HG03175 (cell line): ENCODE measurements at regions not wholly inside any gene's neighbourhood (a gene's known extent, or its start where the extent isn't known, plus 50 kb on each side); places are given as distances from the start of the nearest gene placed in this dataset.
"Not testable (repeated sequence)": the region's sequence is repeated elsewhere in the genome, so short reads cannot be mapped to it uniquely, and the experiment has no call there.

Experiments
- ATAC-seq: cut with Tn5 transposase; IDR thresholded peaks from one replicate; pipeline ENCODE4 v1.9.1; 2021; ENCODE audit warnings: mild to moderate bottlenecking, moderate library complexity; ENCODE audit not compliant: unreplicated experiment

- no peak for ATAC-seq
Observed at GRCh38 chr7:81298951-81299666, 380.3 kb upstream of the SEMA3C start.

GRCh38 chr7:81297317-81297716, 378.5 kb upstream of the SEMA3C start:
- ATAC-seq, result no peak

- ATAC-seq, result no peak
Observed at GRCh38 chr7:81296726-81297125, 377.9 kb upstream of the SEMA3C start.

GRCh38 chr7:81294897-81295515, 376.2 kb upstream of the SEMA3C start:
- ATAC-seq, result no peak

GRCh38 chr7:81293806-81294205, 375.0 kb upstream of the SEMA3C start:
- no peak for ATAC-seq

- ATAC-seq, result not testable (repeated sequence)
Observed at GRCh38 chr7:81286754-81287153, 367.9 kb upstream of the SEMA3C start.

- no peak for ATAC-seq
Observed at GRCh38 chr7:81285142-81285871, 366.5 kb upstream of the SEMA3C start.

- no peak for ATAC-seq
Observed at GRCh38 chr7:81284576-81284975, 365.7 kb upstream of the SEMA3C start.

GRCh38 chr7:81280531-81280930, 361.7 kb upstream of the SEMA3C start:
- no peak for ATAC-seq

- no peak for ATAC-seq
Observed at GRCh38 chr7:81277691-81278090, 358.8 kb upstream of the SEMA3C start.

GRCh38 chr7:81273601-81274397, 354.9 kb upstream of the SEMA3C start:
- no peak for ATAC-seq

GRCh38 chr7:81272176-81272575, 353.3 kb upstream of the SEMA3C start:
- ATAC-seq, result no peak

- no peak for ATAC-seq
Observed at GRCh38 chr7:81268551-81268950, 349.7 kb upstream of the SEMA3C start.

GRCh38 chr7:81267508-81267907, 348.7 kb upstream of the SEMA3C start:
- ATAC-seq, result no peak

GRCh38 chr7:81264116-81264515, 345.3 kb upstream of the SEMA3C start:
- no peak for ATAC-seq

- ATAC-seq, result no peak
Observed at GRCh38 chr7:81260152-81260551, 341.3 kb upstream of the SEMA3C start.

- no peak for ATAC-seq
Observed at GRCh38 chr7:81256991-81257390, 338.1 kb upstream of the SEMA3C start.

- ATAC-seq, result no peak
Observed at GRCh38 chr7:81248420-81248819, 329.6 kb upstream of the SEMA3C start.

GRCh38 chr7:81247364-81247763, 328.5 kb upstream of the SEMA3C start:
- ATAC-seq, result not testable (repeated sequence)

- ATAC-seq, result no peak
Observed at GRCh38 chr7:81245353-81245752, 326.5 kb upstream of the SEMA3C start.

- no peak for ATAC-seq
Observed at GRCh38 chr7:81244224-81244623, 325.4 kb upstream of the SEMA3C start.
